ENCODE measurements at regions not wholly inside any gene's neighbourhood (a gene's known extent, or its start where the extent isn't known, plus 50 kb on each side); places are given as distances from the start of the nearest gene placed in this dataset.
"Not testable (repeated sequence)": the region's sequence is repeated elsewhere in the genome, so short reads cannot be mapped to it uniquely, and the experiment has no call there.

- DNase-seq (no peak), ATAC-seq (peak in 1 of 2 donors; percentile 21)
- intact Hi-C loops (cut with DNase I) = loop anchor here in 1 of 2 donors (10.0 kb wide), 1 partner anchor 169 kb away; no protein-coding TSS in a partner anchor
These were observed 85.4 kb upstream of the SLC25A33 start for GRCh38 chr1:9453779-9454418.

- DNase-seq (no peak), ATAC-seq (no peak)
- intact Hi-C loops (cut with DNase I) = loop anchor here in 1 of 2 donors (10.0 kb wide), 1 partner anchor 170 kb away; no protein-coding TSS in a partner anchor
These were observed 84.7 kb upstream of the SLC25A33 start for GRCh38 chr1:9454494-9455066.

- DNase-seq (peak; percentile 81), ATAC-seq (peak; percentile 82 to 87)
- intact Hi-C loops (cut with DNase I) = loop anchor here (2.0 to 10.0 kb wide), 2 partner anchors 167 to 171 kb away; no protein-coding TSS in a partner anchor
These were observed 83.6 kb upstream of the SLC25A33 start for GRCh38 chr1:9455487-9456234.

GRCh38 chr1:9456833-9457232, 82.4 kb upstream of the SLC25A33 start:
- DNase-seq (no peak), ATAC-seq (no peak)
- intact Hi-C loops (cut with DNase I) = loop anchor here (2.0 to 10.0 kb wide), 2 partner anchors 168 to 172 kb away; no protein-coding TSS in a partner anchor

- DNase-seq (no peak), ATAC-seq (no peak)
- intact Hi-C loops (cut with DNase I) = loop anchor here in 1 of 2 donors (10.0 kb wide), 1 partner anchor 175 kb away; no protein-coding TSS in a partner anchor
These were observed 79.4 kb upstream of the SLC25A33 start for GRCh38 chr1:9459816-9460407.

- intact Hi-C loops (cut with DNase I) = no loop called here
- no peak for ATAC-seq
- no peak for DNase-seq
These were observed 73.6 kb upstream of the SLC25A33 start for GRCh38 chr1:9465640-9466039.

GRCh38 chr1:9466780-9467758, 72.2 kb upstream of the SLC25A33 start:
- peak; percentile 59 to 77 for ATAC-seq
- intact Hi-C loops (cut with DNase I) = no loop called here
- DNase-seq = peak; percentile 56

- ATAC-seq; DNase-seq; intact Hi-C loops (cut with DNase I): not testable (repeated sequence)
These were observed 69.4 kb upstream of the SLC25A33 start for GRCh38 chr1:9469882-9470281.

- DNase-seq (no peak), ATAC-seq (no peak)
- intact Hi-C loops (cut with DNase I) = no loop called here
These were observed 67.6 kb upstream of the SLC25A33 start for GRCh38 chr1:9471679-9472078.

GRCh38 chr1:9472386-9473031, 66.8 kb upstream of the SLC25A33 start:
- intact Hi-C loops (cut with DNase I) = no loop called here
- ATAC-seq (no peak), DNase-seq (no peak)

GRCh38 chr1:9473032-9473807, 66.0 kb upstream of the SLC25A33 start:
- ATAC-seq = peak; percentile 77 to 98
- DNase-seq = peak; percentile 81
- intact Hi-C loops (cut with DNase I) = no loop called here

GRCh38 chr1:9475061-9475627, 64.1 kb upstream of the SLC25A33 start:
- intact Hi-C loops (cut with DNase I) = no loop called here
- ATAC-seq (no peak), DNase-seq (no peak)

- DNase-seq (no peak), ATAC-seq (no peak)
- intact Hi-C loops (cut with DNase I) = no loop called here
These were observed 62.3 kb upstream of the SLC25A33 start for GRCh38 chr1:9476790-9477463.

- no peak for ATAC-seq
- intact Hi-C loops (cut with DNase I) = no loop called here
- DNase-seq = no peak
These were observed 61.7 kb upstream of the SLC25A33 start for GRCh38 chr1:9477535-9477934.

- DNase-seq = no peak
- intact Hi-C loops (cut with DNase I) = no loop called here
- no peak for ATAC-seq
These were observed 61.2 kb upstream of the SLC25A33 start for GRCh38 chr1:9478021-9478420.

- no peak for ATAC-seq
- DNase-seq = no peak
- intact Hi-C loops (cut with DNase I) = loop anchor here in 1 of 2 donors (10.0 kb wide), 1 partner anchor 196 kb away; no protein-coding TSS in a partner anchor
These were observed 58.2 kb upstream of the SLC25A33 start for GRCh38 chr1:9481048-9481447.
